ENCODE measurements at regions not wholly inside any gene's neighbourhood (a gene's known extent, or its start where the extent isn't known, plus 50 kb on each side); places are given as distances from the start of the nearest gene placed in this dataset.

- TF ChIP-seq CTCF (IDR thresholded peaks at IDR 0.05; ENCODE audit: low read length) = no peak
- TF ChIP-seq EZH2 (optimal IDR thresholded peaks at IDR 0.05; ENCODE audit: low read depth, low read length) = no peak
These were observed 109.2 kb upstream of the TPM1 start for GRCh38 chr15:62933386-62933785.

Data from MM.1S (cell line).